HG03139 (cell line): ENCODE measurements at regions not wholly inside any gene's neighbourhood (a gene's known extent, or its start where the extent isn't known, plus 50 kb on each side); places are given as distances from the start of the nearest gene placed in this dataset.

ENCODE experiments used
- ATAC-seq: cut with Tn5 transposase; IDR thresholded peaks from one replicate; pipeline ENCODE4 v1.9.1; 2021; ENCODE audit not compliant: unreplicated experiment

DNA sequence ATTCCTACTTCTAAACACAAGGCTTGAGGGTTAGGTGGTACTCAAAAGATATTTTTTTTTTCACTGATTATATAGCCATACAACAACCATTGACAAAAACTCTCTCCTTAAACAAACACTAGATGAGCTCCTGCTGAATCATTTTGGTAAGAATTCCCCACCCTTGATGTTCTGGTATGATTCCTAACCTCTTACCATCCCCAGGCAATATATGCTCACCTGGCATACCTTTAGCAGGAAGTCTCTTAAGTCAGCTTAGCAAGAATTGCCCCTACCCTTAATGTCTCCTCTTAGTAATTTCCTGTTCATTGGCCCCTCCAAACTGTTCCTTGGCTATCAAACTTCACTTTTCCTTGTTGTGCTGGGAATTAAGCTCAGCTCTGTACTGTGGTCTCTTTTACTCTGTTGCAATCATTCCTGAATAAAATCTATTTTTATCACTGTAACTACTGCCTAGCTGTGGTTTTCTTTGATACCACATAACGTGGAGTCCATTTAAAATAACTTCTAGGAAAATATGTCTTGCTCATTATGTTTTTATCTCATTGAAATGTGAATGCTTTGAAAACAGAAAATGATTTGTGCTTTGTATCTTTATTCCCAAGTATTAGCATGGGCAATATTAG lies 712.6 kb downstream of the SLC16A7 start:
- no peak for ATAC-seq

DNA sequence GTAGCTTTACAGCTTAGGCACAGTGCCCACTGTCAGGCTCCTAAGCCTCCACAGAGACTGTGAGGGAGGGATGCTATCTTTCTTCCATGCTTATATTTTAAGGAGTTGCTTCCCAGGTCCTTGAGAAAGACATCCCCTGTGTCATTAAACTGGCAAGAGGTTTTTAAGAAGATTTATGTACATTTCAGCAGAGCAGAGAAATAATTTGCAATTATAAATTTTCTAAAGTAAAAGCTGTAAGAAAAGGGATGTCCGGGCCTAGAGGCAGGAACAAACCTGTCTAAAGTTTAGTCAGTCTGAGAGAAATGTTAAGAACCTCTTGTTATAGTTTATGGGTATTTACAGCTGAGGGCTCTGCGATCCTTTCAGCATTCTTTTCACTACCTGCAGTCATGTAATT lies 716.1 kb downstream of the SLC16A7 start:
- ATAC-seq, result no peak

DNA sequence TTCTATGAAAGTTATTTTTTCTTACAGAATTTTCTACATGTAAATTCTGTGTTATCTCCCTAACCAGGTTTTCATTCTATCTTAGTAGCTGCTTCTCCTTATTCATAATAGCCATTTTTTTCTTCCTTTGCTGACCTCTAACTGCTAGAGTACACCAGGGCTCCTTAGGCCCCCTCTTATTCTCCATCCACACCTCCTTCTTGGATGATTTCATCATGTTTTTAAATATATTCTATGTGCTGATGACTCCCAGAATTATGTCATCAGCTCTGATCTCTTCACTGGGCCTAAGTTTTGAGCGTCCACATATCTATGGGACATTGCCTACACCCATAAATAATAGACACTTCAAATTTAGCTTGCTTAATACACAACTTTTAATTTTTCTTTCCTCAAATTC lies 721.5 kb downstream of the SLC16A7 start:
- ATAC-seq, result no peak

DNA sequence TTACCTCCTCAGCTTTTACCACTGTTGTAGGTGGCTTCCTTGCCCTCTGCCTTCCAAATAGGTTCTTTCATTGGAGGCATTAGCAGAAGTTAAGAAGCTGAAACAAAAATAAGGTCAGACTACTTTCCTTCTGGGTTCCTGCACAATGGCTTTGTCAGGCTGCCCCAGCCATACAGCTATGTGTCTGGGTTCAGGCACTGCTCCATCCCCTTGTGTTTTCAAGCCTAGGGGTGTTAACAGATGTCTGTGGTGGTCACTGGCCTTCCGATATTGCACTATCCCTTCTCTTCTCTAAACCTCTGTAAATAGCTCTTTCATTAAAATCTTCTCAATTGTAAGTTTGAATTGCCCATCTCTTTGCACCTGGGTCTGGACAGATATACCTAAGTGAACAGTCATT lies 728.9 kb downstream of the SLC16A7 start:
- no peak for ATAC-seq

DNA sequence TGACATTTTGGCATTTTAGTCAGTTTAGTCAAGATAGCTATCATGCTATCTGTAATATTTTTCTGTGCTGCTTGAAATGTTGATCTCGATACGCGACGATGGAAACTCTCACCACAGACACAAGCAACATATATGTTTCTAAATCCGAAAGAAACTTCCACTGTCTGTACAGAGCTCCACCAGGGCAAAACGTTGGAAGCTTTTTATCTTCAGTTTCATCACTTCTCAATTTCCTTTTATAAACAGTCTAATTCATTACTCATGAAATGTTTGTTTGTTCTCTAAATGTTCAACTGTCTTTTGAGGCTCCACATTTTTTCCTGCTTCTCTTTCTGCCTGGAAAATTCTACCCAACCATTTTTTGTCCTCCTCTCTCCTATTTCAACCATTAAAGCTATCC lies 737.6 kb downstream of the SLC16A7 start:
- ATAC-seq, result no peak

DNA sequence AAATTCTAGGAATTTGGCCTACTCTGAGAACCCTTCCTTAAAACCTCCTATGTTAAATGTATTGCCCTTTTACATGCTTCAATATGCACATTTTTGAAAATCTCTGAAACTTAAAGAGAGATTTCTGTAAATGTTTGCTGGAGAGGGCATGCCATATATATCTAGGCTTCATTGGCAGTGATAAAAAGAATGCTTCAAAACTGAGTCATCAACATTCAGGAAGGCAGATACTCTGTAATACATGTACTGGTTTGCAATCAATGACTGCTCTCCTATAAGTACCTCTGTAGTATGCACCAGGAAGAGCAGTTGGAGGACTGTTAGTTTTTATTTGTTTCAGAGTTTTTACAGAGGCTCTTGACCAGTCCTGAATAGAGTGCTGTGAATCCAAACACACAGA lies 739.9 kb downstream of the SLC16A7 start:
- no peak for ATAC-seq

DNA sequence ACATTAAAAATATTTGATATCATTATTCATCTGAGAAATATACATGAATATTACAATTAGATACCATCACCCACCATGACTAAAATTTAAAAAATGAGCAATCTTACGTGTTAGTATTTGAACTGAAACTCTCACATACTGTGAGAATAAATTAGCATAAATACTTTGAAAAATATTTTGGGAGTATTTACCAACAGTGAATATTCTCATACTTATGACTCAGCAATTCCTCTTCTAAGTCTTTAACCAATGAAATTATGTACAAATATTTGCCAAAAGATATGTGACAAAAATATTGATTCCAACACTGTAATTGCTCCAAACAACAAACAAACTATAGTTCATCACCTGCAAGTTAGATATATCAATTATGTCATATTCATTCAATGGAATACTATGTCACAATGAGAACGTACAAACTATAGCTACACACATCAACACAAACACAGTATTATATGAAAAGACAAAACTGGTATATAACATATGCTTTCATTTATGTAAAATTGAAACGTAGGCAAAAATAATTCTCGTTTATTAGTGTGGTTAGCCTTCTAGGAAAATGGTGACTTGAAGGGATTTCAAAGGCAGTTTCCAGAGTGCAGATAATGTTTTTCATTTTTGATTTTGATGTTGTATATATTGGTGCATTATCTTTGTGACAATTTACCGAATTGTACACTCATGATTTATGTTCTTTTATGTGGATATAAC lies 742.2 kb downstream of the SLC16A7 start:
- no peak for ATAC-seq

DNA sequence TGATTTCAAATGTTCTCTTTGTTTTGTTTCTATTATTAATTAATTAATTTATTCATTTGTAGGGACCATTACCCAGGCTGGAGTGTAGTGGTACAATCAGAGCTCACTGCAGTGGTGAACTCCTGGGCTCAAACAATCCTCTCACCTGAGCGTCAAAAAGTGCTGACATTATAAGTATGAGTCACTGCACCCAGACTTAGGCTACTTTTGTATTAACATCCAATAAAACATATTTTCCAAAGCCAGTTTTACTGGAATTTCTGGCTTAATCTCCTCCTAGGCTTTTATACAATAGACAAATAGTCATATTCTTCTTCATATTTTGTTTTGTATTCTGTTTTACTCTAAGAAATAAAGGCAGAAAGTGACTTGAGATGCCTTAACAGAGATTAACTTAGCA lies 749.6 kb downstream of the SLC16A7 start:
- ATAC-seq, result no peak

DNA sequence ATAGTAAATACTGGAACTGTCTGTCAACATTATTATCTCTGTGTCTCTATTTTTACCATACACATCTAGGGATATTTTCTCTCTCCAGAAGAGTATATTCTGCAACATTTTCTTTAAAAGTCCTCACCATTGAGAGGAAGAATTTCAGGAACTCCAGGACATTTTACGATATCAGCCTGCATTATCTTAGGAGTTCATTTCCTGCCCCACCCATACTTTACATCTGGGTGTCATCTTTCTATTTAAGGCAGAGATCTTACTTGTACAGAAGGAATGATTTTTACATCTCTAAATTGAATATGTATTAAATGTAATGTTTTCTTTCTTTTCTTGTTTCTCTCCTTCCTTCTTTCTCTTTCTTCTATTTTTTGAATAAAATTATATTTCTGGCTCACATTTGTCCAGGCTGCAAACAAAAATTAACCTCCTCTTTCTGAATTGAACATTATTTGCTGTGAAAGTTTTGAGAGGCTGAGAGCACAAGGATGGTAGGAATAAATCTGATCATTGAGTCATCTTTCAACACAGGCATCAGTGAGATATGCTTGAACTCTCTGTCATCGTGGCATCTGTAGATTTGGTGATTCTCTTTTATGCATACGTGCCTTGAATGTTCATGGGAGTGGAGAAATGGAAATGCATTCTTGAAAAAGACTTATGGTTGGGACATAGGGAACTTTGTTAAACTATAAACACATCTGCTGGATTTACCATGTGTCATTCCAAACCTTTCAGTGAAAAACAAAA lies 753.6 kb downstream of the SLC16A7 start:
- no peak for ATAC-seq

DNA sequence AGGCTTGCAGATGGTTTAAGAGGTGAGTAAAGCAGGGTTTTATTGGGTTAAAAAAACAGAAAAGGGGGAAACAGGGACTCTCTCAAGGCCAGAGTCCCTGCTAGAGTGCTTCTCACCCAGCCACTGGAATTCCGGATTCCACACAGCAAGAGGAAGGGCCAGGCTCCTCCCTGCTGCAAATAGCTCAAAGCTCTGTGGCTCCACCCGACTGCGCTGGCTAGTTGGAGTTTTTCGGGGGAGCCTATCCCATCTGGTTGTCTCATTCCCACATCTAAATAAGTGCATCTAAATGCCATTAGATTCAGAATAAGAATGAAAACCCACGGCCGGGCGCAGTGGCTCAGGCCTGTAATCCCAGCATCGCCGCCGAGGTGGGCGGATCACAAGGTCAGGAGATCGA lies 791.5 kb downstream of the SLC16A7 start:
- no peak for ATAC-seq

DNA sequence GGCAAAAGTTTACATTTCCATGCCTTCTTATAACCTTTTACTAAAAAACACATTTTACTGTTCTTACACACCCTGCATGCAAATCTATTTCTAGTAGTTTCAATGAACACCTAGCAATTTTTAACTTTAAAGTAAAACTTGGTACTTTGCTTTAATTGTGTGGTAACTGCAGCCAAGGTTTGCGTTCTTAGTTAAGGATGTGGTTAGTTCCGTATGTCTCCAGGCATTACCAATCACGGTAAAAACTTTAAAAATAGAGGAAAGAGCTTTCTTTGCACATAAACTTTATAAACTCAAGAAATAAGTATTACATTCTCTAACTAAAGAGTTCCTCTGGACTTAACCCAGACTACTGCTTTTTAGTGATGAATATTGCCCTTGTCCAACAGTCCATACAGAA lies 795.2 kb downstream of the SLC16A7 start:
- ATAC-seq, result no peak

DNA sequence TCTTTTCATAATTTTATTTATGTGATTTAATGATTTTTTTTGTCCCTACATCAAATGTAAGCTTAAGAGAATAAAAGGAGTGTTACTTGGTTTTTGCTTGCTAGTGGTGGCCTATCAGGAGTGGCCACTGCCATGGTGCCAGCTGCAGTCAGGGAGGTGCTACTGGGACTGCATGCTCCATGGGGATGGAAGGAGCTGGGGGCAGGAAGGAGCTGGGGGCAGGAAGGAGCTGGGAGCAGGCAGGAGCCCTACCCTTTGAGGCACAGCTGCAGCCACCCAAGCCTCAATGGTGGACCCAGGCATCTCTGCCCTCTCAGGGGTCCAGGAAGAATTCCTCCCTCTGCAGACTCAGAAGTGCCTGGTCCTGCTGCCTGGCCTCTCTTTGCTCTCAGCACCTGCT lies 796.0 kb downstream of the SLC16A7 start:
- no peak for ATAC-seq

DNA sequence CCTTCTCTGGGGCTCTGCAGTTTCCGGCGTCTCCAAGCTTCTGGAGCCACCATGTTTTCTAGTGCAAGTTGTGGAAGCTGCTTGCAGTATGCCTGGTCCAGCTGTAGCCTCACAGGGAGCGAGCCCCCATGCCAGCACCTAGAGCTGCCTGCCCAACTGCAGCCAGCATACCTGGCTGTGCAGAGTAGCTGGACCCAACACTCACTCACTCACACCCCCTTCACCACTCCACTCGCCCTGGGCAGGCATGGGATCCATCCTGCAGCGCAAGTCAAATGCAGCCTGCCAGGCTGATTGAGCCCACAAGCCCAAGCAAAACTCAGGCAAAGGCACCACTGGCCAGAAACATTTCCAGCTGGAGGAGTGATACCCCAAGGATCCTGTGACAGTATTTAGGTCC lies 797.3 kb downstream of the SLC16A7 start:
- ATAC-seq, result no peak

DNA sequence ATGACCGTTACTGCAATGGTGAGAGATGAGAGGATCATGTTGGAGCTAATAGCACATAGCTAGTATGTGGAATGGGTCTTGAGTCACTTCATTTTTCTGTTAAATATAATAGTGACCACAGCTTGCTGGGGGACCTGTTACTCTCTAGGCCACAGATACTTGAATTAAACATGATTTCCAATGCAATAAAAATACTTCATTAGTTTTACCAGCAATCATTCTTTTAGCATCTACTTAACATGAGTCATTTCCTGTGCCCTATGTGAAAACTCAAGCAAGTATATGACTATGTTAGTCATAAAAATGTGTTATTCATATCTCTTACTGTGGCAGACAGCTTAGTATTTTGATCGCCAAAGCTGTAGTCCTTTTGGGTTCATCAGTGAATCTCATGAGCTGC lies 798.8 kb downstream of the SLC16A7 start:
- ATAC-seq, result no peak

DNA sequence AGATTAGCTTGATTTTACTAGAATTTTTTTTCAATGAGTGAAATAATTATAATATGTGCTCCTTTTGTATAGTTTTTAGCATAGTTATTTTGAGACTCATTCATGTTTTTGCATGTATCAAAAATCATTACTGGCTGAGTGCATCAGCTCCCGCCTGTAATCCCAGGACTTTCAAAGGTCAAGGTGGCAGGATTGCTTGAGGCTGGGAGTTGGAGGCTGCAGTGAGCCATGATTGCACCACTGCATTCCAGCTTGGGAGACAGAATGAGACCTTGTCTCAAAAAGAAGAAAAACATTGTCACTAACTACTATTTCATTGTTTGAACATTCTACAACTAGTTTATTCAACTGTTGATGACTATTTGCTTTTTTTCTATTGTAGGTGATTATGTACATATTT lies 802.7 kb downstream of the SLC16A7 start:
- no peak for ATAC-seq

DNA sequence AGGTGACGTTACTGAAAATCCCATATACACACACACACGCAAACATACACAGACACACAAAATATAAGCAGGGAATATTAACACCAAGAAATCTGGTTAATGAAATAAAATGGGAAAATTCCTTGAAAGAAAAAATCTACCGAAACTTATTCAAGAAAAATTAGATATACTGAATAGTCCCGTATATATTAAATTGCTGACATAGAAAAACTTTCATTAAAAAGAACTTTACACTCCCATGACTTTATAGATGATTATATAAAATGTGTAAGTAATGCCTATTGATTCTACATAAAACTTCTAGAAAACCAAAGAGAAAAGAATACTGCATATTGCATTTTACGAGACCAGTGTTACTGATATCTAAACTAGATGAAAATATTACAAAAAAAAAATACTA lies 803.2 kb downstream of the SLC16A7 start:
- ATAC-seq, result no peak

DNA sequence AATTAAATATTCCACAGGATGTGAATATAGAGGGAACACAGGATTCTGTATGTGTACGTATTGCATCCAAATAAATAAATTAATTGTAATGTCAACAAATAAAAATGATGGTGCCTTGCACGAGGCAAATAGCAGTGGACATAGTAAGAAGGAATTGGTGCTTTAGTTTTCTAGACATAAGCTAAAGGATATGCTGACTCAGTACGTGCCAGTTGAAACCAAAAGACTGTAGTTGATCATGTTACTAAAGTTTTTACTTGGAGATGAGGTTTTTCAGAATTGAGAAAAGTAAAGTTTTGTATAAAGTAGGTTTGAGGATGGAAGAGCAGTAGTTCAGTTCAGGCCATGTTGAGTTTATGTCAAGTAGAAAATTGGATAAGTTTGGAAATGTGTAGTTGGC lies 807.2 kb downstream of the SLC16A7 start:
- ATAC-seq, result no peak

DNA sequence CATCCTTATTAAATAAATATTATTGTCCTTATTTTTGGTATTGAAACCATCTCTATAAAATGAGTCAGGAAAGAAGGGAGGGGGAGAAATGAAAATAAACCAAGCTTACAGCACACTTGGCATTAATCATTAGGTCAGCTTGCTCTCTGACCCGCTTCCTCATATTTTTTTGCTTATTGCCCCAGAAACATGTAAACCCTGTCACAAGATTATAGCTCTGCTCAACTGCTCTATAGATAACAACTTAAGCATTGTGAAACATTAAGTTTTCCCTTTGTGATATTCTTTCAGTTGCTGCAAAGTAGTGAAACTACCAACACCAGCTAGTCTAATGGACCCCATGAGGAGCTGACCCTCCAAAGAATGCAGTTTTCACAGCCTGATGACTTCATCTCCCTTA lies 819.5 kb downstream of the SLC16A7 start:
- ATAC-seq, result no peak

DNA sequence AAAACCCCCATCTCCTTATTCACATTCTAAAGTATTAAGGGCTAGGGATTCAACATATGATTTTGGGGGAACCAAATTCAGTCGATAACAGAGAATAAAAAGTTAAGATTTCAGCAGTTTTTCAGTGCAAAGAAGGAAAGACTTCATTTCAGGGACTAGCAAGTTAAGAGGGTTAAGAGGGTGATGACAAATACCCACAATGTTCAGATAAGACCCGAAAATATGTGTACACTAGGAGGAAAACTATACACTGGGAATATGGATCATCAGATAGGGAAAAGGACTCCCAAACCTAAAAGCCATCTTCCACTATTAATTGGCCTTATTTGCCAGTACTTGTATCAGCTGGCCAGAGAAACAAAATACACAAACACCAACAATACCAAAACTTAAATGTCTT lies 824.2 kb downstream of the SLC16A7 start:
- no peak for ATAC-seq

DNA sequence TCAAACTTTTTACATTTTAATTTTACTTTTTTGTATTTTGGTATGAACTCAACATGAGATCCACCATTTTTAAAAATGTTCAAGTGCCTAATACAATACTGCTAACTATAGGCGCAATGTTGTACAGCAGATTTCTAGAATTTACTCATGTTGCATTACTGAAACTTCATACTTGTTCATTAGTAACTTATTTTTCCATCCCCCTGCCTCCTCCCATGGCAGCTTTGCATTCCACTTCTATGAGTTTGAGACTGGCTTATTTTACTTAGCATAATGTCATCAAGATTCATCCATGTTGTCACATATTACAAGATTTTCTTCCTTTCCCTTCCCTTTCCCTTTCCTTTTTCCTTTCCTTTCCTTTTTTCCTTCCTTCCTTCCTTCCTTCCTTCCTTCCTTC lies 825.9 kb downstream of the SLC16A7 start:
- no peak for ATAC-seq

DNA sequence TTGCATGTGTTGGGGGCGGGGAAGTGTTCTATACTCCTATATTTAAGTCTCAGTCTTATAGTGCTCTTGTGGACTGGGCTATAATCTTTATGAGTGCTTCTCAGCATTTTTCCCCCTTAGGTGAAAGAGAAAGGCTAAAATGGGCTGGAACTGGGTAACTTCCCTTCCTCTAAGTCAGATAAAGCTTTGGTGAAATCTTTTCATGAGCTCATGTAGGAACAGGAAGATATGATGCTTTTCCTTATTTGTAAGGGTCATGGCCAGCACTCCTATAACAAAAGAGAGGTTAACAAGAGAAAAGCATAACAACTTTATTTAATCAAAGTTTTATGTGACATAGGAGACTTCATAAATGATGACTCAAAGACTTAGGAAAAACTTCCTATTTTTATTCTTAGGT lies 841.5 kb downstream of the SLC16A7 start:
- no peak for ATAC-seq

DNA sequence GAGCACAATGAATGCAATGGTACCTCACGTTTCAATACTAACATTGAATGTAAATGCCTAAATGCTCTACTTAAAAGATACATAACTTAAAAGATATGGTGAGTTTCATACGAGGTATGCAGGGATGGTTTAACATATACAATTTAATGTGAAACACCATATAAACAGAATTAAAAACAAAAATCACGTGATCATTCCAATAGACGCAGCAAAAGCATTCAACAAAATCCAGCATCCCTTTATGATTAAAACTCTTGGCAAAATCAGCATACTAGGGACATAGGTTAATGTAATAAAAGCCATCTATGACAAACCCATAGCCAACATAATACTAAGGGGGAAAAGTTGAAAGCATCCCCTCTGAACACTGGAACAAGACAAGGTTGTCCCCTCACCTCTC lies 845.7 kb downstream of the SLC16A7 start:
- ATAC-seq, result no peak
